ENCODE measurements at regions not wholly inside any gene's neighbourhood (a gene's known extent, or its start where the extent isn't known, plus 50 kb on each side); places are given as distances from the start of the nearest gene placed in this dataset.

GRCh38 chr6:40963019-40963418 lies 76.0 kb downstream of the UNC5CL start:
- no peaks in the 10 kb centered on the region for H3K36me3 ChIP-seq (ENCODE audit: control insufficient read depth in 2 of 2, extremely low read depth in 1 of 2, insufficient read depth in 2 of 2, low read length in 2 of 2)
- H3K9me3 ChIP-seq (ENCODE audit: control insufficient read depth, low read depth, low read length), result no peaks in the 10 kb centered on the region
- H3K9ac ChIP-seq (ENCODE audit: control insufficient read depth, extremely low read depth, insufficient read depth, low read length), result no peak overlapping the region
- no peaks in the 10 kb centered on the region for H3K79me2 ChIP-seq (ENCODE audit: control insufficient read depth, insufficient read depth, low read length)
- H3K27ac ChIP-seq (ENCODE audit: control insufficient read depth, insufficient read depth, low read length), result no peak overlapping the region
- H3K9me1 ChIP-seq (ENCODE audit: control insufficient read depth, extremely low read depth, insufficient read depth, low read length), result no peaks in the 10 kb centered on the region
- H3K27me3 ChIP-seq (ENCODE audit: control insufficient read depth, extremely low read depth, insufficient read depth, low read length), result no peaks in the 10 kb centered on the region
- no peak overlapping the region for H3K4me2 ChIP-seq (ENCODE audit: control insufficient read depth, extremely low read depth, insufficient read depth, low read depth, low read length)
- H4K20me1 ChIP-seq (ENCODE audit: control insufficient read depth, extremely low read depth, insufficient read depth, low read length), result no peaks in the 10 kb centered on the region
- no peak for FAIRE-seq
- peaks cover 34% of the 10 kb centered on the region for H3K4me1 ChIP-seq (ENCODE audit: control insufficient read depth, extremely low read depth, insufficient read depth, low read length)
- H2AFZ ChIP-seq (ENCODE audit: control insufficient read depth, low read length), result no peak overlapping the region
- TF ChIP-seq EZH2 (IDR thresholded peaks at IDR 0.05; ENCODE audit: low read length), result no peak
- TF ChIP-seq, protein P1, sequence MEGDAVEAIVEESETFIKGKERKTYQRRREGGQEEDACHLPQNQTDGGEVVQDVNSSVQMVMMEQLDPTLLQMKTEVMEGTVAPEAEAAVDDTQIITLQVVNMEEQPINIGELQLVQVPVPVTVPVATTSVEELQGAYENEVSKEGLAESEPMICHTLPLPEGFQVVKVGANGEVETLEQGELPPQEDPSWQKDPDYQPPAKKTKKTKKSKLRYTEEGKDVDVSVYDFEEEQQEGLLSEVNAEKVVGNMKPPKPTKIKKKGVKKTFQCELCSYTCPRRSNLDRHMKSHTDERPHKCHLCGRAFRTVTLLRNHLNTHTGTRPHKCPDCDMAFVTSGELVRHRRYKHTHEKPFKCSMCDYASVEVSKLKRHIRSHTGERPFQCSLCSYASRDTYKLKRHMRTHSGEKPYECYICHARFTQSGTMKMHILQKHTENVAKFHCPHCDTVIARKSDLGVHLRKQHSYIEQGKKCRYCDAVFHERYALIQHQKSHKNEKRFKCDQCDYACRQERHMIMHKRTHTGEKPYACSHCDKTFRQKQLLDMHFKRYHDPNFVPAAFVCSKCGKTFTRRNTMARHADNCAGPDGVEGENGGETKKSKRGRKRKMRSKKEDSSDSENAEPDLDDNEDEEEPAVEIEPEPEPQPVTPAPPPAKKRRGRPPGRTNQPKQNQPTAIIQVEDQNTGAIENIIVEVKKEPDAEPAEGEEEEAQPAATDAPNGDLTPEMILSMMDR (optimal IDR thresholded peaks at IDR 0.05 in 1 of 3, IDR thresholded peaks at IDR 0.05 in 1 of 3, conservative IDR thresholded peaks at IDR 0.05 in 1 of 3; ENCODE audit: extremely low read depth in 1 of 3, insufficient read depth in 2 of 3, low read length in 3 of 3), result no peak
- no peak overlapping the region for H3K4me3 ChIP-seq (ENCODE audit: control insufficient read depth in 2 of 3, extremely low read depth in 1 of 3, insufficient read depth in 2 of 3, low read depth in 1 of 3, low read length in 3 of 3)
- dilution Hi-C loops (cut with MboI; ENCODE audit: extremely low pct_ligation_motif_present, low sequenced_read_pairs), result no loop called here
- DNase-seq (ENCODE audit: low read depth, low spot score), result no peak

GRCh38 chr6:40962241-40962640 lies 76.8 kb downstream of the UNC5CL start:
- no peak overlapping the region for H3K4me3 ChIP-seq (ENCODE audit: control insufficient read depth in 2 of 3, extremely low read depth in 1 of 3, insufficient read depth in 2 of 3, low read depth in 1 of 3, low read length in 3 of 3)
- no peak overlapping the region for H2AFZ ChIP-seq (ENCODE audit: control insufficient read depth, low read length)
- no peaks in the 10 kb centered on the region for H3K9me1 ChIP-seq (ENCODE audit: control insufficient read depth, extremely low read depth, insufficient read depth, low read length)
- H3K9ac ChIP-seq (ENCODE audit: control insufficient read depth, extremely low read depth, insufficient read depth, low read length), result no peak overlapping the region
- peak overlapping the region; percentile 36 for H3K4me2 ChIP-seq (ENCODE audit: control insufficient read depth, extremely low read depth, insufficient read depth, low read depth, low read length)
- peak overlapping the region; percentile 60 for H3K27ac ChIP-seq (ENCODE audit: control insufficient read depth, insufficient read depth, low read length)
- TF ChIP-seq, protein P1 (optimal IDR thresholded peaks at IDR 0.05 in 1 of 3, IDR thresholded peaks at IDR 0.05 in 1 of 3, conservative IDR thresholded peaks at IDR 0.05 in 1 of 3; ENCODE audit: extremely low read depth in 1 of 3, insufficient read depth in 2 of 3, low read length in 3 of 3), result no peak
- no peak for TF ChIP-seq EZH2 (IDR thresholded peaks at IDR 0.05; ENCODE audit: low read length)
- no peaks in the 10 kb centered on the region for H3K27me3 ChIP-seq (ENCODE audit: control insufficient read depth, extremely low read depth, insufficient read depth, low read length)
- H3K9me3 ChIP-seq (ENCODE audit: control insufficient read depth, low read depth, low read length), result no peaks in the 10 kb centered on the region
- H3K4me1 ChIP-seq (ENCODE audit: control insufficient read depth, extremely low read depth, insufficient read depth, low read length), result peaks cover 42% of the 10 kb centered on the region
- dilution Hi-C loops (cut with MboI; ENCODE audit: extremely low pct_ligation_motif_present, low sequenced_read_pairs), result no loop called here
- H3K79me2 ChIP-seq (ENCODE audit: control insufficient read depth, insufficient read depth, low read length), result no peaks in the 10 kb centered on the region
- no peaks in the 10 kb centered on the region for H4K20me1 ChIP-seq (ENCODE audit: control insufficient read depth, extremely low read depth, insufficient read depth, low read length)
- DNase-seq (ENCODE audit: low read depth, low spot score) (peak; percentile 98), FAIRE-seq (peak; percentile 100)
- H3K36me3 ChIP-seq (ENCODE audit: control insufficient read depth in 2 of 2, extremely low read depth in 1 of 2, insufficient read depth in 2 of 2, low read length in 2 of 2), result no peaks in the 10 kb centered on the region
